Limb (tissue), 2 donors: ENCODE measurements at regions not wholly inside any gene's neighbourhood (a gene's known extent, or its start where the extent isn't known, plus 50 kb on each side); places are given as distances from the start of the nearest gene placed in this dataset.
"Not testable (repeated sequence)": the region's sequence is repeated elsewhere in the genome, so short reads cannot be mapped to it uniquely, and the experiment has no call there.

ENCODE experiments used
- DNase-seq, 2 donors: peaks; one replicate each; pipeline ENCODE4 v3.0.0-alpha.2; 2016; ENCODE audit errors: extremely low spot score in 2 of 2

- DNase-seq, result no peak
Measured at GRCh38 chr4:84224522-84224921, 274.6 kb downstream of the NKX6-1 start.

GRCh38 chr4:84221704-84222103, 277.4 kb downstream of the NKX6-1 start:
- no peak for DNase-seq

- DNase-seq, result no peak
Measured at GRCh38 chr4:84220990-84221389, 278.1 kb downstream of the NKX6-1 start.

GRCh38 chr4:84219656-84220055, 279.4 kb downstream of the NKX6-1 start:
- no peak for DNase-seq

- DNase-seq, result peak in 1 of 2 donors; percentile 6
Measured at GRCh38 chr4:84218031-84218430, 281.1 kb downstream of the NKX6-1 start.

GRCh38 chr4:84215217-84215616, 283.9 kb downstream of the NKX6-1 start:
- no peak for DNase-seq

GRCh38 chr4:84206226-84206625, 292.9 kb downstream of the NKX6-1 start:
- not testable (repeated sequence) for DNase-seq

- DNase-seq, result no peak
Measured at GRCh38 chr4:84189144-84189543, 309.9 kb downstream of the NKX6-1 start.

- DNase-seq, result no peak
Measured at GRCh38 chr4:84179409-84179808, 319.7 kb downstream of the NKX6-1 start.

- DNase-seq, result no peak
Measured at GRCh38 chr4:84177831-84178542, 321.1 kb downstream of the NKX6-1 start.

GRCh38 chr4:84176016-84176415, 323.1 kb downstream of the NKX6-1 start:
- DNase-seq, result no peak

- no peak for DNase-seq
Measured at GRCh38 chr4:84171871-84172270, 327.2 kb downstream of the NKX6-1 start.

- DNase-seq, result no peak
Measured at GRCh38 chr4:84167564-84167963, 331.5 kb downstream of the NKX6-1 start.

GRCh38 chr4:84167093-84167492, 332.0 kb downstream of the NKX6-1 start:
- DNase-seq, result no peak

GRCh38 chr4:84166486-84166885, 332.6 kb downstream of the NKX6-1 start:
- DNase-seq, result no peak

GRCh38 chr4:84164201-84164600, 334.9 kb downstream of the NKX6-1 start:
- no peak for DNase-seq

GRCh38 chr4:84159762-84160161, 339.3 kb downstream of the NKX6-1 start:
- peak; percentile 18 to 45 for DNase-seq

GRCh38 chr4:84158670-84159069, 340.4 kb downstream of the NKX6-1 start:
- DNase-seq, result no peak

GRCh38 chr4:84151574-84151973, 347.5 kb downstream of the NKX6-1 start:
- no peak for DNase-seq

- no peak for DNase-seq
Measured at GRCh38 chr4:84150177-84150576, 348.9 kb downstream of the NKX6-1 start.

GRCh38 chr4:84147831-84148230, 351.3 kb downstream of the NKX6-1 start:
- no peak for DNase-seq

GRCh38 chr4:84146300-84146959, 352.7 kb downstream of the NKX6-1 start:
- no peak for DNase-seq

GRCh38 chr4:84145176-84145575, 353.9 kb downstream of the NKX6-1 start:
- no peak for DNase-seq
